Neuronal stem cell (in vitro differentiated cells): ENCODE measurements at regions not wholly inside any gene's neighbourhood (a gene's known extent, or its start where the extent isn't known, plus 50 kb on each side); places are given as distances from the start of the nearest gene placed in this dataset.
A peak's percentile ranks its signal among the peaks of the same experiment; 100 is the strongest.

Source experiments
- DNase-seq: peaks from one replicate; pipeline ENCODE4 v3.0.0-alpha.2; 2013; ENCODE audit warnings: low spot score
- H2AFZ ChIP-seq: one replicate; pipeline ENCODE4 v1.6.1; 2013; ENCODE audit warnings: mild to moderate bottlenecking, low read length, inconsistent platforms
- H2AK5ac ChIP-seq: 2 replicates; pipeline ENCODE4 v1.6.1; 2013; ENCODE audit warnings: low read depth, mild to moderate bottlenecking, inconsistent platforms, low read length, moderate library complexity, mixed read lengths
- H2BK120ac ChIP-seq: 2 replicates; pipeline ENCODE4 v1.6.1; 2013; ENCODE audit warnings: low read depth, mild to moderate bottlenecking, inconsistent platforms, low read length, moderate library complexity, mixed read lengths
- H2BK12ac ChIP-seq: one replicate; pipeline ENCODE4 v1.6.1; 2013; ENCODE audit warnings: low read length, inconsistent platforms
- H2BK15ac ChIP-seq: 2 replicates; pipeline ENCODE4 v1.6.1; 2013; ENCODE audit warnings: mild to moderate bottlenecking, low read length, inconsistent platforms, mixed read lengths
- H2BK5ac ChIP-seq: one replicate; pipeline ENCODE4 v1.6.1; 2013; ENCODE audit warnings: inconsistent platforms, mild to moderate bottlenecking, low read length, moderate library complexity
- H3K14ac ChIP-seq: one replicate; pipeline ENCODE4 v1.6.1; 2013; ENCODE audit warnings: low read length, inconsistent platforms
- H3K18ac ChIP-seq: 2 replicates; pipeline ENCODE4 v1.6.1; 2013; ENCODE audit warnings: low read length, inconsistent platforms
- H3K23ac ChIP-seq: 2 replicates; pipeline ENCODE4 v1.6.1; 2013; ENCODE audit warnings: low read depth, mild to moderate bottlenecking, mixed read lengths, low read length, inconsistent platforms; ENCODE audit not compliant: poor library complexity
- H3K27ac ChIP-seq: replicated peaks from 3 replicates; pipeline ENCODE4 v1.5.1; 2013; ENCODE audit warnings: low read length, inconsistent platforms
- H3K27me3 ChIP-seq, 3 experiments: 2 replicates each; pipeline ENCODE4 v1.6.1; 2013; ENCODE audit warnings: low read length in 3 of 3, mild to moderate bottlenecking in 2 of 3, inconsistent platforms in 1 of 3, low read depth in 1 of 3, mixed read lengths in 1 of 3, moderate library complexity in 1 of 3; ENCODE audit not compliant: control insufficient read depth in 3 of 3, insufficient read depth in 3 of 3
- H3K36me3 ChIP-seq, 2 donors: replicated peaks in 1 of 2; 2 replicates each; pipeline ENCODE4 v1.6.1; 2013; ENCODE audit warnings: low read length in 2 of 2; ENCODE audit not compliant: control insufficient read depth in 2 of 2, insufficient read depth in 2 of 2
- H3K4ac ChIP-seq: 2 replicates; pipeline ENCODE4 v1.6.1; 2013; ENCODE audit warnings: inconsistent platforms, mild to moderate bottlenecking, low read length, moderate library complexity
- H3K4me1 ChIP-seq, 2 donors: 1 replicate in 1 of 2; 2 replicates in 1 of 2; pipeline ENCODE4 v1.6.1; 2013; ENCODE audit warnings: low read length in 2 of 2, low read depth in 1 of 2; ENCODE audit not compliant: control insufficient read depth in 2 of 2, insufficient read depth in 1 of 2
- H3K4me2 ChIP-seq: one replicate; pipeline ENCODE4 v1.6.1; 2013; ENCODE audit warnings: mild to moderate bottlenecking, low read length, inconsistent platforms; ENCODE audit not compliant: insufficient read depth, poor library complexity, severe bottlenecking
- H3K4me3 ChIP-seq, 2 donors: 2 replicates each; pipeline ENCODE4 v1.5.1; 2013; ENCODE audit warnings: low read length in 2 of 2, mild to moderate bottlenecking in 2 of 2, inconsistent platforms in 1 of 2, moderate library complexity in 1 of 2
- H3K79me1 ChIP-seq: one replicate; pipeline ENCODE4 v1.6.1; 2013; ENCODE audit warnings: low read depth, mild to moderate bottlenecking, inconsistent platforms, low read length, moderate library complexity
- H3K9ac ChIP-seq: one replicate; pipeline ENCODE4 v1.6.1; 2013; ENCODE audit warnings: mild to moderate bottlenecking, low read depth, low read length, inconsistent platforms; ENCODE audit not compliant: poor library complexity
- H3K9me3 ChIP-seq, 2 donors: replicated peaks in 1 of 2; 2 replicates each; pipeline versions ENCODE3 to v1.6.1; 2013; ENCODE audit warnings: low read length in 2 of 2, mild to moderate bottlenecking in 2 of 2, inconsistent platforms in 1 of 2, low read depth in 1 of 2, mixed read lengths in 1 of 2, moderate library complexity in 1 of 2; ENCODE audit not compliant: control insufficient read depth in 2 of 2, insufficient read depth in 1 of 2
- H4K8ac ChIP-seq: one replicate; pipeline ENCODE4 v1.6.1; 2013; ENCODE audit warnings: low read depth, mild to moderate bottlenecking, inconsistent platforms, low read length, moderate library complexity
- H4K91ac ChIP-seq: one replicate; pipeline ENCODE4 v1.6.1; 2013; ENCODE audit warnings: low read length, low read depth, mild to moderate bottlenecking, inconsistent platforms; ENCODE audit not compliant: poor library complexity
- WGBS, 2 donors: extraction: QIAGEN DNeasy Blood & Tissue Kit; methylation state at CpG; one replicate each; pipeline ENCODE4 v1.1.7; 2013; ENCODE audit warnings: missing lambda C conversion rate in 2 of 2, mixed read lengths in 1 of 2; ENCODE audit not compliant: insufficient read length in 2 of 2, insufficient replicate concordance in 1 of 2; ENCODE audit errors: extremely low coverage in 2 of 2; 5-methylcytosine and 5-hydroxymethylcytosine counted together

GRCh38 chr6:6709106-6709505, 120.6 kb downstream of the LY86 start:
- no peak overlapping the region for H2BK120ac ChIP-seq
- WGBS, 2 donors, result no CpG with 5 or more reads among the region's 3 CpGs
- H4K91ac ChIP-seq, result no peak overlapping the region
- no peak overlapping the region for H2AK5ac ChIP-seq
- H3K14ac ChIP-seq, result no peak overlapping the region
- no peak overlapping the region for H2AFZ ChIP-seq
- no peak overlapping the region for H3K4me2 ChIP-seq
- H3K4ac ChIP-seq, result no peak overlapping the region
- no peaks in the 10 kb centered on the region for H3K79me1 ChIP-seq
- peaks cover 0 to 8% of the 10 kb centered on the region in 2 donors for H3K4me1 ChIP-seq
- no peak overlapping the region for H3K4me3 ChIP-seq
- H3K27me3 ChIP-seq, result no peaks in the 10 kb centered on the region
- no peaks in the 10 kb centered on the region for H3K9me3 ChIP-seq
- no peak for DNase-seq
- no peaks in the 10 kb centered on the region for H3K36me3 ChIP-seq
- no peak overlapping the region for H2BK5ac ChIP-seq
- H2BK15ac ChIP-seq, result no peak overlapping the region
- H3K9ac ChIP-seq, result no peak overlapping the region
- H3K18ac ChIP-seq, result no peak overlapping the region
- no peak overlapping the region for H2BK12ac ChIP-seq
- H4K8ac ChIP-seq, result no peak overlapping the region
- no peak overlapping the region for H3K23ac ChIP-seq
- H3K27ac ChIP-seq, result no peak overlapping the region

DNA sequence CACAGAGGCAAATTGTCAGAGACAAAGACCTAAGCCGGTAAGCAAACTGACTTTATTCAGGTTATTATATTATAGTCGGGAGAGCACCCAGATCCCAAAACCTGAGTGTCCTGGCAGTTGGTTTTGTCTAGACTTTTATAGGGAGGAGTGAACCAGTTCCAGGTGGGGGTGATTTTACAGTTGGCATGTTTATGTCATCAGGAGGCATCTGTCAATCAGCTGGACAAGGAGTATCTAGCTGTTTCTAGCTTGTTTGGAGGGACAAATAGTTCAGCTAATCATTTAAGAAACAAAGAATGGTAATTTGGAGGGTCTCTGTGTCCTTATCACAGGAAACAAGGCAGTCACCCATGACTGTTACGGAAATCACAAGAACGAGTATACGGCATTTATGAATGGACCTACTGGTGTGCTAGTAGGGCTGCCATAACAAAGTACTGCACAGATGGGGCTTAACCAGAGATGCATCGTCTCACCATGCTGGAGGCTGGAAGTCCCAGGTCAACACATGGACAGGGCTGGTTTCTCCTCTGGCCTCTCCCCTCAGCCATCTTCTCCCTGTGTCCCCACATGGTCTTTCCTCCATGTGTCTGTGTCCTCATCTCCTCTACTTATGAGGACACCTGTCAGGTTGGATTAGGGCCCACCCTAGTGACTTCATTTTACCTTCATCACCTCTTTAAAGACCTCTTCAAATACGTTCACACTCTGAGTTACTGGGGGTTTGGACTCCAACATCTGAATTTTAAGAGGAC, 122.7 kb downstream of the LY86 start:
- no peak overlapping the region for H2BK5ac ChIP-seq
- no peak overlapping the region for H3K14ac ChIP-seq
- H3K27me3 ChIP-seq, result no peaks in the 10 kb centered on the region
- H2BK15ac ChIP-seq, result no peak overlapping the region
- H3K79me1 ChIP-seq, result no peaks in the 10 kb centered on the region
- H3K9me3 ChIP-seq, result no peaks in the 10 kb centered on the region
- WGBS, 2 donors, result no CpG with 5 or more reads among the region's 7 CpGs
- no peak overlapping the region for H2BK120ac ChIP-seq
- no peak overlapping the region for H3K4me3 ChIP-seq
- no peak overlapping the region for H3K23ac ChIP-seq
- no peak for DNase-seq
- H3K4ac ChIP-seq, result no peak overlapping the region
- H3K18ac ChIP-seq, result no peak overlapping the region
- no peak overlapping the region for H3K4me2 ChIP-seq
- H4K91ac ChIP-seq, result no peak overlapping the region
- H3K9ac ChIP-seq, result no peak overlapping the region
- no peaks in the 10 kb centered on the region for H3K36me3 ChIP-seq
- no peak overlapping the region for H2AFZ ChIP-seq
- H2AK5ac ChIP-seq, result no peak overlapping the region
- no peak overlapping the region for H3K27ac ChIP-seq
- no peak overlapping the region for H2BK12ac ChIP-seq
- peaks cover 0 to 11% of the 10 kb centered on the region in 2 donors for H3K4me1 ChIP-seq
- H4K8ac ChIP-seq, result no peak overlapping the region

GRCh38 chr6:6711832-6712448, 123.4 kb downstream of the LY86 start:
- H3K4me3 ChIP-seq, result no peak overlapping the region
- H2BK120ac ChIP-seq, result no peak overlapping the region
- no peak overlapping the region for H4K91ac ChIP-seq

More at GRCh38 chr6:6711832-6712448, 123.4 kb downstream of the LY86 start:
- no peaks in the 10 kb centered on the region for H3K9me3 ChIP-seq
- H3K27me3 ChIP-seq, result no peaks in the 10 kb centered on the region
- H3K4me2 ChIP-seq, result no peak overlapping the region
- peak overlapping the region; percentile 24 for H3K18ac ChIP-seq
- no peak overlapping the region for H4K8ac ChIP-seq
- H3K36me3 ChIP-seq, result no peaks in the 10 kb centered on the region
- WGBS, 2 donors, result no CpG with 5 or more reads among the region's 7 CpGs
- no peak overlapping the region for H3K27ac ChIP-seq
- no peak overlapping the region for H3K4ac ChIP-seq
- peak overlapping the region; percentile 80 for H3K23ac ChIP-seq
- no peaks in the 10 kb centered on the region for H3K79me1 ChIP-seq
- H3K9ac ChIP-seq, result no peak overlapping the region
- no peak overlapping the region for H3K14ac ChIP-seq
- H2AK5ac ChIP-seq, result no peak overlapping the region
- no peak overlapping the region for H2BK12ac ChIP-seq
- DNase-seq, result no peak
- H2AFZ ChIP-seq, result no peak overlapping the region
- peaks cover 0 to 11% of the 10 kb centered on the region in 2 donors for H3K4me1 ChIP-seq
- no peak overlapping the region for H2BK5ac ChIP-seq
- no peak overlapping the region for H2BK15ac ChIP-seq
